Natural killer cell treated with Interleukin-12 subunit alpha and Interleukin-12 subunit beta and Interleukin-15 and Interleukin-18, amount 100 ng/mL, for 72 hours (primary cell): ENCODE measurements at regions not wholly inside any gene's neighbourhood (a gene's known extent, or its start where the extent isn't known, plus 50 kb on each side); places are given as distances from the start of the nearest gene placed in this dataset.
A peak's percentile ranks its signal among the peaks of the same experiment; 100 is the strongest.

Experiments
- ATAC-seq, 2 donors: fragments of 150-1000 bp; cut with Tn5 transposase in 1 of 2; sonication (Bioruptor Pico), chemical (Tn5 transposase) in 1 of 2; 2 replicates each; pipeline ENCODE4 v1.10.0; 2021
- DNase-seq: peaks from one replicate; pipeline ENCODE4 v3.0.0; 2022; ENCODE audit warnings: low spot score
- H3K27ac Mint-ChIP-seq, 2 donors: 1 replicate in 1 of 2; 2 replicates in 1 of 2; pipeline ENCODE4 v1.8.0; 2022; ENCODE audit warnings: mixed read lengths in 2 of 2, mild to moderate bottlenecking in 1 of 2, moderate library complexity in 1 of 2
- H3K27me3 Mint-ChIP-seq, 2 donors: 1 replicate in 1 of 2; 2 replicates in 1 of 2; pipeline ENCODE4 v1.8.0; 2022; ENCODE audit warnings: mixed read lengths in 2 of 2
- H3K36me3 Mint-ChIP-seq: one replicate; pipeline ENCODE4 v1.8.0; 2022; ENCODE audit warnings: mixed read lengths
- H3K4me1 Mint-ChIP-seq, 2 donors: 1 replicate in 1 of 2; 2 replicates in 1 of 2; pipeline ENCODE4 v1.8.0; 2022; ENCODE audit warnings: low read depth in 2 of 2, mixed read lengths in 2 of 2, mild to moderate bottlenecking in 1 of 2
- H3K4me3 Mint-ChIP-seq: one replicate; pipeline ENCODE4 v1.8.0; 2022; ENCODE audit warnings: mixed read lengths
- H3K9me3 Mint-ChIP-seq: 2 replicates; pipeline ENCODE4 v1.8.0; 2022; ENCODE audit warnings: mixed read lengths

DNA sequence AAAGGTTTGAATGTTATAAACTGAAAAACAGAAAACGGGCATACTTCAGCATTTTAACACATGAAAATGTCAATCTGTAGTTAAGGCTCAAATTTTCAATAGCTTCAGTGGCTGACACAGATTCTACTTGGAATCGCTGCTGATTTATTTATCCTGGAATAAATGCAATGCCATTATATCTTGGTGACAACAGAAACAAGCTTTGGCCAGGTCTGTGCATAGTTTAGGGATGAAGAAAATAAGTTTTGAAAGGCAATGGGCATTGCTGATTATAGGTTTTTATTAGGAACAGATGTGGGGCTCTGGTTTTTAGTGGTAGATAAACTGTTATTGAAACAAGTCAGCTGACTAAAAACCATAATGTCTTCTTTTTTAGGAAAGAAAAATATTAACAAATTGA lies 96.8 kb upstream of the SOX4 start:
- H3K9me3 Mint-ChIP-seq = no peaks in the 10 kb centered on the region
- no peak overlapping the region for H3K27ac Mint-ChIP-seq
- no peak overlapping the region for H3K4me3 Mint-ChIP-seq
- no peaks in the 10 kb centered on the region for H3K36me3 Mint-ChIP-seq
- peaks cover 3 to 17% of the 10 kb centered on the region in 2 donors for H3K27me3 Mint-ChIP-seq
- no peaks in the 10 kb centered on the region for H3K4me1 Mint-ChIP-seq
- ATAC-seq = no peak
- no peak for DNase-seq

GRCh38 chr6:21500314-21501020 lies 93.1 kb upstream of the SOX4 start:
- Mint-ChIP-seq H3K36me3 (no peaks in the 10 kb centered on the region), H3K4me1 (no peaks in the 10 kb centered on the region), H3K9me3 (no peaks in the 10 kb centered on the region), H3K4me3 (no peak overlapping the region), H3K27ac (no peak overlapping the region), H3K27me3 (peaks cover 0 to 17% of the 10 kb centered on the region in 2 donors)
- ATAC-seq (no peak), DNase-seq (no peak)

DNA sequence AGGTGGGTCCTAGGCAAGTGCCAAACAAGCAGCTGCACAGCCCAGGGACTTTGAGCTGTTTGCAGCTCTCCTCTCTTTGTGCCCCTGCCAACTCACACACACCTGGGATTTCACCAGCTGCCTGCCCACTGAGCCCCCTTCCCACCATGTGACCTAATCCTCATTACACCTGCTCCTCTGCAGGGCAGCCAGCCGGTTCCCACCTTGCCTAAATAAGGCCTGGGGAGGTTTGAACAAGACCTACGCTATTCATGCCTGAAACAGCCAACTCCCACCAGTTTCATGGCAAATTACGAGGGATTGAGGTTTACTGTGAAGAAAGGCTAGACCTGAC lies 92.6 kb upstream of the SOX4 start:
- Mint-ChIP-seq H3K4me3 (no peak overlapping the region), H3K9me3 (no peaks in the 10 kb centered on the region), H3K4me1 (no peaks in the 10 kb centered on the region), H3K36me3 (no peaks in the 10 kb centered on the region), H3K27ac (no peak overlapping the region), H3K27me3 (peaks cover 0 to 17% of the 10 kb centered on the region in 2 donors)
- DNase-seq (no peak), ATAC-seq (peak in 1 of 2 donors; percentile 55)

- Mint-ChIP-seq H3K9me3 (no peaks in the 10 kb centered on the region), H3K4me3 (no peak overlapping the region), H3K27me3 (peaks cover 0 to 17% of the 10 kb centered on the region in 2 donors), H3K36me3 (no peaks in the 10 kb centered on the region), H3K4me1 (no peaks in the 10 kb centered on the region), H3K27ac (no peak overlapping the region)
- DNase-seq = no peak
- no peak for ATAC-seq
These were observed 91.7 kb upstream of the SOX4 start for GRCh38 chr6:21501815-21502214.

GRCh38 chr6:21502682-21503081 lies 90.9 kb upstream of the SOX4 start:
- Mint-ChIP-seq H3K27ac (no peak overlapping the region), H3K9me3 (no peaks in the 10 kb centered on the region), H3K4me1 (no peaks in the 10 kb centered on the region), H3K4me3 (no peak overlapping the region), H3K36me3 (no peaks in the 10 kb centered on the region), H3K27me3 (peaks cover 0 to 17% of the 10 kb centered on the region in 2 donors)
- ATAC-seq (no peak), DNase-seq (no peak)

DNA sequence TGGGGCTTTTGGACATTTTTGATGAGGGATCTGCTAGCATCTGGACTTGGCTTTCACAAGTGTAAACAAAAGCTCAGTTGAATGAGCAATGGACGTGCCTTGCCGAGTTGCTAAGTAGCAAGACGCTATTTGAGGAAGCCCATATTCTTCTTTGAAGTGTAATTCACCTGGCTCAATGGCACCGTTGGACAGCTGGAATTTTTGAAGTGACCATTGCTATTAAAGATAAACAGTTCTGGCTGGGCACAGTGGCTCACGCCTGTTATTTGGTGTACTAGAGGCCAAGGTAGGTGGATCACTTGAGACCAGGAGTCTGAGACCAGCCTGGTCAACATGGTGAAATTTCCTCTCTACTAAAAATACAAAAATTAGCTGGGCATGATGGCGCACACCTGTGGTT lies 88.8 kb upstream of the SOX4 start:
- DNase-seq (no peak), ATAC-seq (no peak)
- no peak overlapping the region for H3K27ac Mint-ChIP-seq
- H3K4me3 Mint-ChIP-seq = no peak overlapping the region
- H3K4me1 Mint-ChIP-seq = no peaks in the 10 kb centered on the region
- no peaks in the 10 kb centered on the region for H3K9me3 Mint-ChIP-seq
- no peaks in the 10 kb centered on the region for H3K36me3 Mint-ChIP-seq
- peaks cover 0 to 19% of the 10 kb centered on the region in 2 donors for H3K27me3 Mint-ChIP-seq

- H3K4me1 Mint-ChIP-seq = no peaks in the 10 kb centered on the region
- no peaks in the 10 kb centered on the region for H3K36me3 Mint-ChIP-seq
- H3K9me3 Mint-ChIP-seq = no peaks in the 10 kb centered on the region
- no peak for DNase-seq
- no peak overlapping the region for H3K27ac Mint-ChIP-seq
- no peak for ATAC-seq
- peaks cover 0 to 15% of the 10 kb centered on the region in 2 donors for H3K27me3 Mint-ChIP-seq
- no peak overlapping the region for H3K4me3 Mint-ChIP-seq
These were observed 88.0 kb upstream of the SOX4 start for GRCh38 chr6:21505574-21505990.

DNA sequence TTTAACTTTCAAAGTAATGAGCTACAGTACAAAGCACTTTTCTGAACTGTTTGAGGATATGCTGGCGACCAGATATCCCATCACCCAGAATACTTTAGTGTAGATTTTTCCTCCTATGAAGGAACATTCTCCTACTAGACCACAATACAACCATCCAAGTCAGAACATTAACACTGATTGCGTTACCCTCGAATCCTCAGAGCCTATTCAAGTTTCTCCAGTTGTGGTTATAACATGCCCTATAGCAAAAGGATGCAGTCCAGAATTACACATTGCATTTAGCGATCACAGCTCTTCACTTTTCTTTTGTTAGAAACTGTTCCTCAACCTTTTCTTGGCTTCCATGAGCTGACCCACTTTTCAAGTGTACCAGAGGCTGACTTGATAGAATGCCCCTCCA lies 87.4 kb upstream of the SOX4 start:
- DNase-seq = no peak
- H3K27me3 Mint-ChIP-seq = peaks cover 0 to 9% of the 10 kb centered on the region in 2 donors
- H3K9me3 Mint-ChIP-seq = no peaks in the 10 kb centered on the region
- ATAC-seq = no peak
- H3K4me1 Mint-ChIP-seq = no peaks in the 10 kb centered on the region
- H3K27ac Mint-ChIP-seq = no peak overlapping the region
- no peaks in the 10 kb centered on the region for H3K36me3 Mint-ChIP-seq
- H3K4me3 Mint-ChIP-seq = no peak overlapping the region

- Mint-ChIP-seq H3K4me1 (no peaks in the 10 kb centered on the region), H3K27me3 (peaks cover 2 to 11% of the 10 kb centered on the region in 2 donors), H3K36me3 (no peaks in the 10 kb centered on the region), H3K4me3 (no peak overlapping the region), H3K9me3 (no peaks in the 10 kb centered on the region), H3K27ac (no peak overlapping the region)
- DNase-seq = no peak
- ATAC-seq = no peak
These were observed 85.7 kb upstream of the SOX4 start for GRCh38 chr6:21507811-21508210.

GRCh38 chr6:21508753-21509152 lies 84.8 kb upstream of the SOX4 start:
- no peaks in the 10 kb centered on the region for H3K4me1 Mint-ChIP-seq

GRCh38 chr6:21511891-21512550 lies 81.5 kb upstream of the SOX4 start:
- H3K36me3 Mint-ChIP-seq = no peaks in the 10 kb centered on the region
- DNase-seq (no peak), ATAC-seq (no peak)
- no peak overlapping the region for H3K27ac Mint-ChIP-seq
- no peaks in the 10 kb centered on the region for H3K9me3 Mint-ChIP-seq
- H3K4me1 Mint-ChIP-seq = no peaks in the 10 kb centered on the region
- H3K4me3 Mint-ChIP-seq = no peak overlapping the region
- H3K27me3 Mint-ChIP-seq = peaks cover 10 to 13% of the 10 kb centered on the region in 2 donors

More at GRCh38 chr6:21508753-21509152, 84.8 kb upstream of the SOX4 start:
- Mint-ChIP-seq H3K27ac (no peak overlapping the region), H3K27me3 (peaks cover 2 to 13% of the 10 kb centered on the region in 2 donors), H3K4me3 (no peak overlapping the region), H3K36me3 (no peaks in the 10 kb centered on the region), H3K9me3 (no peaks in the 10 kb centered on the region)
- no peak for ATAC-seq
- DNase-seq = no peak

DNA sequence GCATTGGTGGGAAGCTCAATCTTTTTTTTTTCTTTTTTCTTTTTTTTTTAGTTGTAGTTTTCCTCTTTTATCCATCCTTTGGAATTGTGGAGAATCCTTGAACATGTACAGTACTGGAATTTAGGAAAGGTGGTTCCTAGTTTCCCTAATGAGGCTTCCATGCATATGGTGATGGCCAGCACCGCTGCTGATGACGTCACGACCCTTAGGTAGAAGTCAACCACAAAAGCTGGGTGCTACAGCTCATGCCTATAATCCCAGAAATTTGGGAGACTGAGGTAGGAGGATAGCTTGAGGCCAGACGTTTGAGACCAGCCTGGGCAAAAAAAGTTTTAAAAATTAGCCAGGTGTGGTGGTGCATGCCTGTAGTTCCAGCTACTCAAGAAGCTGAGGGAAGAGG lies 79.3 kb upstream of the SOX4 start:
- no peak overlapping the region for H3K4me3 Mint-ChIP-seq
- H3K4me1 Mint-ChIP-seq = no peaks in the 10 kb centered on the region
- no peak for ATAC-seq
- H3K27ac Mint-ChIP-seq = no peak overlapping the region
- DNase-seq = no peak
- no peaks in the 10 kb centered on the region for H3K9me3 Mint-ChIP-seq
- H3K27me3 Mint-ChIP-seq = peaks cover 13 to 20% of the 10 kb centered on the region in 2 donors
- H3K36me3 Mint-ChIP-seq = no peaks in the 10 kb centered on the region

- Mint-ChIP-seq H3K4me3 (no peak overlapping the region), H3K4me1 (no peaks in the 10 kb centered on the region), H3K36me3 (no peaks in the 10 kb centered on the region), H3K27ac (no peak overlapping the region), H3K9me3 (no peaks in the 10 kb centered on the region), H3K27me3 (peaks cover 13 to 14% of the 10 kb centered on the region in 2 donors)
- ATAC-seq (no peak), DNase-seq (no peak)
These were observed 75.2 kb upstream of the SOX4 start for GRCh38 chr6:21518317-21518716.

DNA sequence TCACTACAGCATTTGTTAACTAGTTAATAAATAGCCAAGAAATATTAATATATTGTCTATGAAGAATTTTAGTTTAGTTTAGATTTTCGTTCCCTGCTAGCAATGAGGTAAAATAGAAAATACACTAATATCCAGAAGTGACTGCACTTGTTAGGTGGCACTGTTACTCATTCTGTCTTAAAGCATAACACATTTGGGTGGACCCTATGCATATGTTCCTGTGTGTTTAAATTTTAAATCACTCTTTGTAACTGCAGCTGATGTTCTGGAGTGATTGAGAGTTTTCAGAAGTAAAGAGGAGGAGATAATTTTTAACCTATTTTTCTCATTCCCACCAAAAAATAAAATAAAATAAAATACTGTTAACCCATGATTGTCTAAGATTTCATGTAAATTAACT lies 73.9 kb upstream of the SOX4 start:
- H3K4me1 Mint-ChIP-seq = no peaks in the 10 kb centered on the region
- no peak for ATAC-seq
- DNase-seq = no peak
- no peak overlapping the region for H3K4me3 Mint-ChIP-seq
- no peaks in the 10 kb centered on the region for H3K36me3 Mint-ChIP-seq
- no peaks in the 10 kb centered on the region for H3K9me3 Mint-ChIP-seq
- peaks cover 8 to 14% of the 10 kb centered on the region in 2 donors for H3K27me3 Mint-ChIP-seq
- H3K27ac Mint-ChIP-seq = no peak overlapping the region
